Stimulated activated CD4-positive, alpha-beta T cell treated with anti-CD3 and anti-CD28 coated beads, Interleukin-2, amount 100 ng/mL, for 4 hours (primary cell): ENCODE measurements at regions not wholly inside any gene's neighbourhood (a gene's known extent, or its start where the extent isn't known, plus 50 kb on each side); places are given as distances from the start of the nearest gene placed in this dataset.
"Not testable (repeated sequence)": the region's sequence is repeated elsewhere in the genome, so short reads cannot be mapped to it uniquely, and the experiment has no call there.

ENCODE experiments used
- DNase-seq: peaks from one replicate; pipeline ENCODE4 v3.0.0-alpha.2; 2020; ENCODE audit warnings: low read depth

GRCh38 chr1:196090226-196090625, 518.0 kb downstream of the KCNT2 start:
- no peak for DNase-seq

GRCh38 chr1:196088541-196088940, 519.7 kb downstream of the KCNT2 start:
- DNase-seq = no peak

- DNase-seq = no peak
Observed at GRCh38 chr1:196078691-196079090, 529.5 kb downstream of the KCNT2 start.

- DNase-seq = no peak
Observed at GRCh38 chr1:196075621-196076020, 532.6 kb downstream of the KCNT2 start.

GRCh38 chr1:196074182-196074581, 534.1 kb downstream of the KCNT2 start:
- DNase-seq = no peak

- no peak for DNase-seq
Observed at GRCh38 chr1:196071447-196071846, 536.8 kb downstream of the KCNT2 start.

GRCh38 chr1:196070940-196071339, 537.3 kb downstream of the KCNT2 start:
- DNase-seq = no peak

GRCh38 chr1:196063952-196064351, 544.3 kb downstream of the KCNT2 start:
- DNase-seq = no peak

- DNase-seq = no peak
Observed at GRCh38 chr1:196063294-196063693, 544.9 kb downstream of the KCNT2 start.

- DNase-seq = no peak
Observed at GRCh38 chr1:196060539-196060938, 547.7 kb downstream of the KCNT2 start.

GRCh38 chr1:196059210-196059609, 549.0 kb downstream of the KCNT2 start:
- DNase-seq = no peak

- DNase-seq = no peak
Observed at GRCh38 chr1:196056966-196057365, 551.3 kb downstream of the KCNT2 start.

GRCh38 chr1:196049407-196049806, 558.8 kb downstream of the KCNT2 start:
- DNase-seq = no peak

- DNase-seq = no peak
Observed at GRCh38 chr1:196043268-196043667, 565.0 kb downstream of the KCNT2 start.

GRCh38 chr1:196034080-196034706, 574.0 kb downstream of the KCNT2 start:
- DNase-seq = no peak

- DNase-seq = not testable (repeated sequence)
Observed at GRCh38 chr1:196031387-196031786, 576.9 kb downstream of the KCNT2 start.

- DNase-seq = no peak
Observed at GRCh38 chr1:196030455-196030854, 577.8 kb downstream of the KCNT2 start.

GRCh38 chr1:196029410-196029809, 578.8 kb downstream of the KCNT2 start:
- DNase-seq = no peak

GRCh38 chr1:196027127-196027526, 581.1 kb downstream of the KCNT2 start:
- DNase-seq = no peak

- DNase-seq = not testable (repeated sequence)
Observed at GRCh38 chr1:196021174-196021573, 587.1 kb downstream of the KCNT2 start.

- DNase-seq = no peak
Observed at GRCh38 chr1:196009362-196009761, 598.9 kb downstream of the KCNT2 start.

- no peak for DNase-seq
Observed at GRCh38 chr1:196007763-196008162, 600.5 kb downstream of the KCNT2 start.

GRCh38 chr1:196005426-196005825, 602.8 kb downstream of the KCNT2 start:
- no peak for DNase-seq

- DNase-seq = not testable (repeated sequence)
Observed at GRCh38 chr1:196004388-196004787, 603.9 kb downstream of the KCNT2 start.

GRCh38 chr1:196002906-196003305, 605.3 kb downstream of the KCNT2 start:
- DNase-seq = no peak
